Colonic mucosa (tissue), 4 donors: ENCODE measurements at regions not wholly inside any gene's neighbourhood (a gene's known extent, or its start where the extent isn't known, plus 50 kb on each side); places are given as distances from the start of the nearest gene placed in this dataset.

ENCODE experiments used
- DNase-seq: peaks from one replicate; pipeline ENCODE4 v3.0.0-alpha.2; 2020
- H3K27ac ChIP-seq: fragments of 200-600 bp; one replicate; pipeline ENCODE4 v1.8.0; 2021
- H3K27me3 ChIP-seq: fragments of 200-600 bp; one replicate; pipeline ENCODE4 v1.8.0; 2021
- H3K36me3 ChIP-seq: fragments of 200-600 bp; one replicate; pipeline ENCODE4 v1.8.0; 2021
- H3K4me1 ChIP-seq: fragments of 200-600 bp; one replicate; pipeline ENCODE4 v1.8.0; 2021; ENCODE audit warnings: mild to moderate bottlenecking
- H3K4me3 ChIP-seq: fragments of 200-600 bp; one replicate; pipeline ENCODE4 v1.8.0; 2021
- H3K9ac ChIP-seq, 2 donors: one replicate each; pipeline ENCODE4 v1.7.0; 2013; ENCODE audit warnings: control low read depth in 2 of 2, low read depth in 2 of 2, low read length in 2 of 2
- H3K9me3 ChIP-seq: fragments of 200-600 bp; one replicate; pipeline ENCODE4 v1.8.0; 2021
- CTCF ChIP-seq: fragments of 200-600 bp; IDR thresholded peaks from one replicate; pipeline ENCODE4 v1.8.0; 2022; ENCODE audit warnings: antibody characterized with exemption, mild to moderate bottlenecking
- intact Hi-C: fragments of 100-400 bp; cut with DNase I; formaldehyde crosslinking; loops from one replicate; pipeline ENCODE4 v1.14.1; 2022
- donor health status: healthy.
- donor health status: DM: no; HTN: no; CAD: no.
- donor health status: DM: no; HTN: no; CAD: no.

- H3K27me3 ChIP-seq: no peaks in the 10 kb centered on the region
- no peaks in the 10 kb centered on the region for H3K36me3 ChIP-seq
- H3K4me3 ChIP-seq: no peak overlapping the region
- no peak for DNase-seq
- no peak overlapping the region for H3K9ac ChIP-seq
- no peak overlapping the region for H3K27ac ChIP-seq
- H3K9me3 ChIP-seq: no peaks in the 10 kb centered on the region
- TF ChIP-seq CTCF: no peak
- intact Hi-C loops: no loop called here
- H3K4me1 ChIP-seq: no peaks in the 10 kb centered on the region
These were observed 193.3 kb downstream of the C11orf91 start for GRCh38 chr11:33507356-33507755.

- Histone ChIP-seq H3K27me3 (no peaks in the 10 kb centered on the region), H3K36me3 (no peaks in the 10 kb centered on the region), H3K4me3 (no peak overlapping the region), H3K4me1 (no peaks in the 10 kb centered on the region), H3K9ac (no peak overlapping the region), H3K9me3 (no peaks in the 10 kb centered on the region), H3K27ac (no peak overlapping the region)
- intact Hi-C loops: no loop called here
- TF ChIP-seq CTCF: no peak
- DNase-seq: no peak
These were observed 195.5 kb downstream of the C11orf91 start for GRCh38 chr11:33505093-33505492.

- DNase-seq: no peak
- no peaks in the 10 kb centered on the region for H3K4me1 ChIP-seq
- H3K27me3 ChIP-seq: no peaks in the 10 kb centered on the region
- intact Hi-C loops: no loop called here
- H3K27ac ChIP-seq: no peak overlapping the region
- no peaks in the 10 kb centered on the region for H3K36me3 ChIP-seq
- no peak overlapping the region for H3K9ac ChIP-seq
- H3K9me3 ChIP-seq: no peaks in the 10 kb centered on the region
- H3K4me3 ChIP-seq: no peak overlapping the region
- no peak for TF ChIP-seq CTCF
These were observed 199.7 kb downstream of the C11orf91 start for GRCh38 chr11:33500861-33501479.

- Histone ChIP-seq H3K4me1 (no peaks in the 10 kb centered on the region), H3K27ac (no peak overlapping the region), H3K4me3 (no peak overlapping the region), H3K27me3 (no peaks in the 10 kb centered on the region), H3K9ac (no peak overlapping the region), H3K36me3 (no peaks in the 10 kb centered on the region), H3K9me3 (no peaks in the 10 kb centered on the region)
- intact Hi-C loops: no loop called here
- TF ChIP-seq CTCF: no peak
- DNase-seq: no peak
These were observed 200.3 kb downstream of the C11orf91 start for GRCh38 chr11:33500332-33500731.

GRCh38 chr11:33492596-33492995, 208.0 kb downstream of the C11orf91 start:
- Histone ChIP-seq H3K27ac (no peak overlapping the region), H3K4me1 (no peaks in the 10 kb centered on the region), H3K9me3 (no peaks in the 10 kb centered on the region), H3K27me3 (no peaks in the 10 kb centered on the region), H3K4me3 (no peak overlapping the region), H3K36me3 (no peaks in the 10 kb centered on the region), H3K9ac (no peak overlapping the region)
- no peak for DNase-seq
- no peak for TF ChIP-seq CTCF
- intact Hi-C loops: no loop called here
